H1 (cell line): ENCODE measurements at regions not wholly inside any gene's neighbourhood (a gene's known extent, or its start where the extent isn't known, plus 50 kb on each side); places are given as distances from the start of the nearest gene placed in this dataset.

Experiments
- CTCF ChIA-PET: fragments of 300-600 bp; sonication (Branson Sonifier 250); formaldehyde crosslinking; loops from one replicate; lab custom pipeline; 2021; ENCODE audit not compliant: partially characterized antibody; lab: Charles Lee
- POLR2A ChIA-PET: fragments of 300-600 bp; sonication (Branson Sonifier 250); formaldehyde crosslinking; loops from one replicate; lab custom pipeline; 2021; ENCODE audit warnings: inconsistent platforms; ENCODE audit not compliant: partially characterized antibody; lab: Charles Lee
- DNase-seq, 2 experiments: peaks; one replicate each; pipeline versions ENCODE4 v3.0.0 to v3.0.0-alpha.2; 2010 to 2022; ENCODE audit warnings: low spot score in 2 of 2, low read depth in 1 of 2, mixed read lengths in 1 of 2
- FAIRE-seq: peaks from 2 replicates; lab custom pipeline; 2011; peaks lifted over from hg19 to GRCh38; lab: Jason Lieb, UNC
- H2AFZ ChIP-seq: 2 replicates; pipeline ENCODE4 v1.8.1; 2012; ENCODE audit warnings: low read length, inconsistent platforms
- H2AK5ac ChIP-seq: 2 replicates; pipeline ENCODE4 v1.6.1; 2013; ENCODE audit warnings: low read depth, low read length
- H2BK120ac ChIP-seq: replicated peaks from 2 replicates; pipeline ENCODE3; 2013; ENCODE audit warnings: low read depth, low read length, inconsistent platforms
- H2BK12ac ChIP-seq: 2 replicates; pipeline ENCODE4 v1.6.1; 2013; ENCODE audit warnings: low read depth, low read length
- H2BK15ac ChIP-seq: 2 replicates; pipeline ENCODE4 v1.6.1; 2013; ENCODE audit warnings: low read length
- H2BK20ac ChIP-seq: 2 replicates; pipeline ENCODE4 v1.6.1; 2013; ENCODE audit warnings: low read length
- H2BK5ac ChIP-seq: 2 replicates; pipeline ENCODE4 v1.6.1; 2013; ENCODE audit warnings: low read depth, low read length
- H3K14ac ChIP-seq: 2 replicates; pipeline ENCODE4 v1.6.1; 2013; ENCODE audit warnings: inconsistent platforms; ENCODE audit not compliant: insufficient read length
- H3K18ac ChIP-seq: 2 replicates; pipeline ENCODE4 v1.6.1; 2013; ENCODE audit warnings: low read length; ENCODE audit errors: extremely low read depth
- H3K23ac ChIP-seq: 2 replicates; pipeline ENCODE4 v1.6.1; 2013; ENCODE audit warnings: inconsistent platforms; ENCODE audit not compliant: insufficient read length
- H3K23me2 ChIP-seq: 2 replicates; pipeline ENCODE4 v1.6.1; 2013; ENCODE audit warnings: low read depth, low read length
- H3K27ac ChIP-seq: 2 replicates; pipeline ENCODE4 v1.6.1; 2011; ENCODE audit warnings: low read depth, low read length, inconsistent platforms
- H3K27me3 ChIP-seq, 4 experiments: replicated peaks in 1 of 4; 1 replicate in 1 of 4; 2 replicates in 3 of 4; pipeline versions ENCODE4 v1.6.1 to v1.8.1; 2011 to 2013; ENCODE audit warnings: low read length in 3 of 4, mild to moderate bottlenecking in 3 of 4, inconsistent platforms in 2 of 4, mixed read lengths in 2 of 4, moderate library complexity in 1 of 4; ENCODE audit not compliant: control insufficient read depth in 3 of 4, insufficient read depth in 3 of 4; ENCODE audit errors: extremely low read depth in 1 of 4
- H3K36me3 ChIP-seq, 4 experiments: 2 replicates each; pipeline versions ENCODE4 v1.6.1 to v1.8.1; 2011 to 2013; ENCODE audit warnings: mild to moderate bottlenecking in 4 of 4, low read length in 3 of 4, moderate library complexity in 2 of 4, control low read depth in 1 of 4, inconsistent platforms in 1 of 4; ENCODE audit not compliant: insufficient read depth in 4 of 4, control insufficient read depth in 2 of 4
- H3K4ac ChIP-seq: replicated peaks from 2 replicates; pipeline ENCODE3; 2013; ENCODE audit warnings: low read length, low read depth, mixed read lengths, inconsistent platforms; ENCODE audit not compliant: insufficient read length
- H3K4me1 ChIP-seq, 4 experiments: replicated peaks in 1 of 4; 1 replicate in 1 of 4; 2 replicates in 3 of 4; pipeline versions ENCODE4 v1.6.1 to v1.8.1; 2011 to 2013; ENCODE audit warnings: low read length in 3 of 4, inconsistent platforms in 2 of 4, mixed read lengths in 1 of 4; ENCODE audit not compliant: insufficient read depth in 4 of 4, control insufficient read depth in 3 of 4
- H3K4me2 ChIP-seq, 2 experiments: 2 replicates each; pipeline versions ENCODE4 v1.6.1 to v1.8.1; 2011 to 2013; ENCODE audit warnings: low read depth in 2 of 2, low read length in 2 of 2, control low read depth in 1 of 2, inconsistent platforms in 1 of 2, mild to moderate bottlenecking in 1 of 2; ENCODE audit not compliant: insufficient read depth in 1 of 2
- H3K4me3 ChIP-seq, 4 experiments: fragments of 200-600, 300-600 bp in 1 of 4; sonication (generic), shearing (Covaris generic), sonication (Bioruptor Twin) in 1 of 4; 2 replicates each; pipeline versions ENCODE4 v1.5.1 to v1.8.1; 2011 to 2016; ENCODE audit warnings: low read length in 4 of 4, low read depth in 3 of 4, control low read depth in 2 of 4, inconsistent platforms in 2 of 4, mild to moderate bottlenecking in 2 of 4, mixed read lengths in 1 of 4, moderate library complexity in 1 of 4; ENCODE audit not compliant: insufficient read depth in 2 of 4; ENCODE audit errors: extremely low read depth in 1 of 4
- H3K56ac ChIP-seq: replicated peaks from 2 replicates; pipeline ENCODE3; 2013; ENCODE audit warnings: low read depth, mild to moderate bottlenecking, mixed read lengths, low read length, inconsistent platforms; ENCODE audit not compliant: insufficient read length
- H3K79me1 ChIP-seq: 2 replicates; pipeline ENCODE4 v1.6.1; 2013; ENCODE audit warnings: low read depth, low read length, control low read depth
- H3K79me2 ChIP-seq, 2 experiments: 2 replicates each; pipeline versions ENCODE4 v1.6.1 to v1.8.1; 2012 to 2013; ENCODE audit warnings: low read length in 2 of 2, mild to moderate bottlenecking in 2 of 2, inconsistent platforms in 1 of 2; ENCODE audit not compliant: insufficient read depth in 2 of 2, control insufficient read depth in 1 of 2
- H3K9ac ChIP-seq, 4 experiments: replicated peaks in 1 of 4; 1 replicate in 1 of 4; 2 replicates in 3 of 4; pipeline versions ENCODE4 v1.6.1 to v1.8.1; 2011 to 2013; ENCODE audit warnings: low read depth in 3 of 4, low read length in 3 of 4, control low read depth in 2 of 4, mild to moderate bottlenecking in 2 of 4, moderate library complexity in 2 of 4, inconsistent platforms in 1 of 4; ENCODE audit errors: extremely low read depth in 1 of 4
- H3K9me3 ChIP-seq, 2 experiments: 2 replicates each; pipeline versions ENCODE4 v1.6.1 to v1.8.1; 2012 to 2013; ENCODE audit warnings: mild to moderate bottlenecking in 2 of 2, moderate library complexity in 2 of 2, control low read depth in 1 of 2, inconsistent platforms in 1 of 2, low read depth in 1 of 2, low read length in 1 of 2, mixed read lengths in 1 of 2; ENCODE audit not compliant: insufficient read depth in 2 of 2
- H4K20me1 ChIP-seq, 2 experiments: replicated peaks in 1 of 2; 2 replicates each; pipeline versions ENCODE3 to v1.8.1; 2011 to 2013; ENCODE audit warnings: inconsistent platforms in 2 of 2, low read length in 2 of 2, mild to moderate bottlenecking in 1 of 2; ENCODE audit not compliant: insufficient read depth in 2 of 2, control insufficient read depth in 1 of 2
- H4K5ac ChIP-seq: 2 replicates; pipeline ENCODE4 v1.6.1; 2013; ENCODE audit warnings: low read length, low read depth, mixed read lengths, inconsistent platforms; ENCODE audit not compliant: insufficient read length
- H4K8ac ChIP-seq: 2 replicates; pipeline ENCODE4 v1.8.0; 2013; ENCODE audit warnings: mild to moderate bottlenecking, moderate library complexity, low read length, inconsistent platforms; ENCODE audit not compliant: insufficient read depth; ENCODE audit errors: extremely low read depth
- H4K91ac ChIP-seq: replicated peaks from 2 replicates; pipeline ENCODE3; 2013; ENCODE audit warnings: low read length, mixed read lengths, inconsistent platforms; ENCODE audit not compliant: insufficient read length
- CHD1 ChIP-seq: IDR thresholded peaks from 2 replicates; pipeline ENCODE4 v1.6.1; 2012; ENCODE audit warnings: low read depth, low read length, improper control_type of control experiment
- GABPA ChIP-seq: IDR thresholded peaks from 2 replicates; pipeline ENCODE4 v1.6.1; 2011; ENCODE audit warnings: mild to moderate bottlenecking, low read length, moderate library complexity, borderline replicate concordance; ENCODE audit not compliant: insufficient read depth
- JUND ChIP-seq: IDR thresholded peaks from 2 replicates; pipeline ENCODE4 v1.6.1; 2011; ENCODE audit warnings: mild to moderate bottlenecking, improper control_type of control experiment, low read length
- SP4 ChIP-seq: IDR thresholded peaks from 2 replicates; pipeline ENCODE4 v1.6.1; 2012; ENCODE audit warnings: low read length, inconsistent platforms

DNA sequence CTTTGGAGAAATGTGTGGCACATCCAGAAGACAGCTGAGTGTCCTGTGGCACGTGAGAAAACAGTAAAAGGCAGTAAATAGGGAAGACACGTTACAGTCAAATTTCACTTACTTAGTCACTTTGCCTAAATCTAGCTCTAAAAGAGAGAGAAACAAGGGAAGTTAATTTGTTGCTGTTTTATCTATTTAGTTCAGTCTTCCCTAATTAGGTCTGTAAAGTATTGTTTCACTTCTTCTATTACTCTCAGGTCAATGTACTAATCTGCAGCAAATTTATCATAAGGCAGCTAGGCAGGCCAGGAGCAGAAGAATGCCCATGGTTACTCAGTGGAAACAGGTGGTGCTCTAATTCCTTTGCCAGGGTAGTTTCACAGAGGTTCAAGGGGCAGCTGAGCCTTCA lies 124.3 kb upstream of the CNR1 start (continued):
- TF ChIP-seq GABPA (no peak), SP4 (no peak)

GRCh38 chr6:88287696-88288095 lies 121.5 kb upstream of the CNR1 start:
- H3K36me3 ChIP-seq, result no peaks in the 10 kb centered on the region
- H4K91ac ChIP-seq, result no peak overlapping the region
- H3K4me1 ChIP-seq, result no peaks in the 10 kb centered on the region
- H2BK5ac ChIP-seq, result no peak overlapping the region
- H2AFZ ChIP-seq, result no peak overlapping the region
- no peaks in the 10 kb centered on the region for H3K79me1 ChIP-seq
- H3K9me3 ChIP-seq, result no peaks in the 10 kb centered on the region
- CTCF ChIA-PET, result interaction anchor here (0.9 to 1.5 kb wide), 2 partner anchors 49 to 612 kb away, joined by 3 to 4 read pairs; no protein-coding TSS in a partner anchor
- DNase-seq, result no peak
- H3K23ac ChIP-seq, result no peak overlapping the region
- H3K27ac ChIP-seq, result no peak overlapping the region
- no peaks in the 10 kb centered on the region for H4K20me1 ChIP-seq
- FAIRE-seq, result no peak
- H2BK15ac ChIP-seq, result no peak overlapping the region
- no peaks in the 10 kb centered on the region for H3K79me2 ChIP-seq
- H3K4me2 ChIP-seq, result no peak overlapping the region
- H4K5ac ChIP-seq, result no peak overlapping the region
- no peak overlapping the region for H2BK12ac ChIP-seq
- H3K14ac ChIP-seq, result no peak overlapping the region
- H4K8ac ChIP-seq, result no peak overlapping the region
- POLR2A ChIA-PET, result no interaction called here
- H2AK5ac ChIP-seq, result no peak overlapping the region
- H2BK120ac ChIP-seq, result no peak overlapping the region
- H3K4me3 ChIP-seq, result no peak overlapping the region
- no peak overlapping the region for H3K18ac ChIP-seq
- no peaks in the 10 kb centered on the region for H3K27me3 ChIP-seq
- H2BK20ac ChIP-seq, result no peak overlapping the region
- no peak overlapping the region for H3K9ac ChIP-seq
- no peak overlapping the region for H3K4ac ChIP-seq
- H3K56ac ChIP-seq, result no peak overlapping the region
- no peaks in the 10 kb centered on the region for H3K23me2 ChIP-seq
- no peak for TF ChIP-seq CHD1
- TF ChIP-seq JUND, result no peak
